ENCODE measurements at regions not wholly inside any gene's neighbourhood (a gene's known extent, or its start where the extent isn't known, plus 50 kb on each side); places are given as distances from the start of the nearest gene placed in this dataset.

GRCh38 chr6:27672113-27672799, 199.4 kb upstream of the ZNF184 start (continued):
- TF ChIP-seq ZNF484 (CRISPR knock-in tag; IDR thresholded peaks at IDR 0.05; ENCODE audit: borderline replicate concordance, low read depth) (no peak), ARHGAP35 (CRISPR knock-in tag; IDR thresholded peaks at IDR 0.05; ENCODE audit: borderline replicate concordance) (no peak), ELF1 (CRISPR knock-in tag; IDR thresholded peaks at IDR 0.05) (peak; percentile 48; the same call in 1 of the 2 replicates), GLMP (CRISPR knock-in tag; IDR thresholded peaks at IDR 0.05; ENCODE audit: borderline replicate concordance) (no peak), ZNF10 (CRISPR knock-in tag; IDR thresholded peaks at IDR 0.05; ENCODE audit: borderline replicate concordance, low read depth) (no peak), NFIC (IDR thresholded peaks at IDR 0.05; ENCODE audit: low read length) (no peak), ZNF337 (CRISPR knock-in tag; IDR thresholded peaks at IDR 0.05; ENCODE audit: borderline replicate concordance, low read depth) (peak; percentile 66; the same call in 1 of the 2 replicates), KLF16 (CRISPR knock-in tag; IDR thresholded peaks at IDR 0.05) (peak in 1 of 2 experiments; percentile 90; a peak in 2 of 4 replicates), ZNF562 (CRISPR knock-in tag; IDR thresholded peaks at IDR 0.05; ENCODE audit: borderline replicate concordance) (no peak), AKAP8 (CRISPR knock-in tag; IDR thresholded peaks at IDR 0.05) (no peak)
- TF ChIP-seq, protein P1, sequence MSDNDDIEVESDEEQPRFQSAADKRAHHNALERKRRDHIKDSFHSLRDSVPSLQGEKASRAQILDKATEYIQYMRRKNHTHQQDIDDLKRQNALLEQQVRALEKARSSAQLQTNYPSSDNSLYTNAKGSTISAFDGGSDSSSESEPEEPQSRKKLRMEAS (IDR thresholded peaks at IDR 0.05) = peak; percentile 49
- TF ChIP-seq, protein P2, sequence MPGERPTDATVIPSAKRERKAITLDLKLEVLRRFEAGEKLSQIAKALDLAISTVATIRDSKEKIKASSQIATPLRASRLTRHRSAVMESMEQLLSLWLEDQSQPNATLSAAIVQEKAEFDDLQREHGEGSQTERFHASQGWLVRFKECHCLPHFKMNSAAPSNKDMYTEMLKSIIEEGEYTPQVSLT (CRISPR knock-in tag; IDR thresholded peaks at IDR 0.05; ENCODE audit: borderline replicate concordance, low read depth) = 0 out of 2 replicates have a peak, but pooled peaks have one; percentile 58
- TF ChIP-seq, protein P3, sequence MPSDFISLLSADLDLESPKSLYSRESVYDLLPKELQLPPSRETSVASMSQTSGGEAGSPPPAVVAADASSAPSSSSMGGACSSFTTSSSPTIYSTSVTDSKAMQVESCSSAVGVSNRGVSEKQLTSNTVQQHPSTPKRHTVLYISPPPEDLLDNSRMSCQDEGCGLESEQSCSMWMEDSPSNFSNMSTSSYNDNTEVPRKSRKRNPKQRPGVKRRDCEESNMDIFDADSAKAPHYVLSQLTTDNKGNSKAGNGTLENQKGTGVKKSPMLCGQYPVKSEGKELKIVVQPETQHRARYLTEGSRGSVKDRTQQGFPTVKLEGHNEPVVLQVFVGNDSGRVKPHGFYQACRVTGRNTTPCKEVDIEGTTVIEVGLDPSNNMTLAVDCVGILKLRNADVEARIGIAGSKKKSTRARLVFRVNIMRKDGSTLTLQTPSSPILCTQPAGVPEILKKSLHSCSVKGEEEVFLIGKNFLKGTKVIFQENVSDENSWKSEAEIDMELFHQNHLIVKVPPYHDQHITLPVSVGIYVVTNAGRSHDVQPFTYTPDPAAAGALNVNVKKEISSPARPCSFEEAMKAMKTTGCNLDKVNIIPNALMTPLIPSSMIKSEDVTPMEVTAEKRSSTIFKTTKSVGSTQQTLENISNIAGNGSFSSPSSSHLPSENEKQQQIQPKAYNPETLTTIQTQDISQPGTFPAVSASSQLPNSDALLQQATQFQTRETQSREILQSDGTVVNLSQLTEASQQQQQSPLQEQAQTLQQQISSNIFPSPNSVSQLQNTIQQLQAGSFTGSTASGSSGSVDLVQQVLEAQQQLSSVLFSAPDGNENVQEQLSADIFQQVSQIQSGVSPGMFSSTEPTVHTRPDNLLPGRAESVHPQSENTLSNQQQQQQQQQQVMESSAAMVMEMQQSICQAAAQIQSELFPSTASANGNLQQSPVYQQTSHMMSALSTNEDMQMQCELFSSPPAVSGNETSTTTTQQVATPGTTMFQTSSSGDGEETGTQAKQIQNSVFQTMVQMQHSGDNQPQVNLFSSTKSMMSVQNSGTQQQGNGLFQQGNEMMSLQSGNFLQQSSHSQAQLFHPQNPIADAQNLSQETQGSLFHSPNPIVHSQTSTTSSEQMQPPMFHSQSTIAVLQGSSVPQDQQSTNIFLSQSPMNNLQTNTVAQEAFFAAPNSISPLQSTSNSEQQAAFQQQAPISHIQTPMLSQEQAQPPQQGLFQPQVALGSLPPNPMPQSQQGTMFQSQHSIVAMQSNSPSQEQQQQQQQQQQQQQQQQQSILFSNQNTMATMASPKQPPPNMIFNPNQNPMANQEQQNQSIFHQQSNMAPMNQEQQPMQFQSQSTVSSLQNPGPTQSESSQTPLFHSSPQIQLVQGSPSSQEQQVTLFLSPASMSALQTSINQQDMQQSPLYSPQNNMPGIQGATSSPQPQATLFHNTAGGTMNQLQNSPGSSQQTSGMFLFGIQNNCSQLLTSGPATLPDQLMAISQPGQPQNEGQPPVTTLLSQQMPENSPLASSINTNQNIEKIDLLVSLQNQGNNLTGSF (CRISPR knock-in tag; IDR thresholded peaks at IDR 0.05) = no peak
- TF ChIP-seq, protein P4, sequence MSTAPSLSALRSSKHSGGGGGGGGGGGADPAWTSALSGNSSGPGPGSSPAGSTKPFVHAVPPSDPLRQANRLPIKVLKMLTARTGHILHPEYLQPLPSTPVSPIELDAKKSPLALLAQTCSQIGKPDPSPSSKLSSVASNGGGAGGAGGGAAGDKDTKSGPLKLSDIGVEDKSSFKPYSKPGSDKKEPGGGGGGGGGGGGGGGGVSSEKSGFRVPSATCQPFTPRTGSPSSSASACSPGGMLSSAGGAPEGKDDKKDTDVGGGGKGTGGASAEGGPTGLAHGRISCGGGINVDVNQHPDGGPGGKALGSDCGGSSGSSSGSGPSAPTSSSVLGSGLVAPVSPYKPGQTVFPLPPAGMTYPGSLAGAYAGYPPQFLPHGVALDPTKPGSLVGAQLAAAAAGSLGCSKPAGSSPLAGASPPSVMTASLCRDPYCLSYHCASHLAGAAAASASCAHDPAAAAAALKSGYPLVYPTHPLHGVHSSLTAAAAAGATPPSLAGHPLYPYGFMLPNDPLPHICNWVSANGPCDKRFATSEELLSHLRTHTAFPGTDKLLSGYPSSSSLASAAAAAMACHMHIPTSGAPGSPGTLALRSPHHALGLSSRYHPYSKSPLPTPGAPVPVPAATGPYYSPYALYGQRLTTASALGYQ (CRISPR knock-in tag; IDR thresholded peaks at IDR 0.05) = 0 out of 2 replicates have a peak, but pooled peaks have one; percentile 76
- TF ChIP-seq, protein P5, sequence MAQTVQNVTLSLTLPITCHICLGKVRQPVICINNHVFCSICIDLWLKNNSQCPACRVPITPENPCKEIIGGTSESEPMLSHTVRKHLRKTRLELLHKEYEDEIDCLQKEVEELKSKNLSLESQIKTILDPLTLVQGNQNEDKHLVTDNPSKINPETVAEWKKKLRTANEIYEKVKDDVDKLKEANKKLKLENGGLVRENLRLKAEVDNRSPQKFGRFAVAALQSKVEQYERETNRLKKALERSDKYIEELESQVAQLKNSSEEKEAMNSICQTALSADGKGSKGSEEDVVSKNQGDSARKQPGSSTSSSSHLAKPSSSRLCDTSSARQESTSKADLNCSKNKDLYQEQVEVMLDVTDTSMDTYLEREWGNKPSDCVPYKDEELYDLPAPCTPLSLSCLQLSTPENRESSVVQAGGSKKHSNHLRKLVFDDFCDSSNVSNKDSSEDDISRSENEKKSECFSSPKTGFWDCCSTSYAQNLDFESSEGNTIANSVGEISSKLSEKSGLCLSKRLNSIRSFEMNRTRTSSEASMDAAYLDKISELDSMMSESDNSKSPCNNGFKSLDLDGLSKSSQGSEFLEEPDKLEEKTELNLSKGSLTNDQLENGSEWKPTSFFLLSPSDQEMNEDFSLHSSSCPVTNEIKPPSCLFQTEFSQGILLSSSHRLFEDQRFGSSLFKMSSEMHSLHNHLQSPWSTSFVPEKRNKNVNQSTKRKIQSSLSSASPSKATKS (CRISPR knock-in tag; IDR thresholded peaks at IDR 0.05) = peak; percentile 91; the same call in 1 of the 2 replicates
- TF ChIP-seq, protein P6, sequence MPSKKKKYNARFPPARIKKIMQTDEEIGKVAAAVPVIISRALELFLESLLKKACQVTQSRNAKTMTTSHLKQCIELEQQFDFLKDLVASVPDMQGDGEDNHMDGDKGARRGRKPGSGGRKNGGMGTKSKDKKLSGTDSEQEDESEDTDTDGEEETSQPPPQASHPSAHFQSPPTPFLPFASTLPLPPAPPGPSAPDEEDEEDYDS (CRISPR knock-in tag; IDR thresholded peaks at IDR 0.05) = peak; percentile 90

Data from HepG2 (cell line).